ENCODE measurements at regions not wholly inside any gene's neighbourhood (a gene's known extent, or its start where the extent isn't known, plus 50 kb on each side); places are given as distances from the start of the nearest gene placed in this dataset.

GRCh38 chr12:70994217-70994788 is 73.8 kb upstream of the PTPRR start:
- Histone ChIP-seq H3K27me3 (ENCODE audit: control insufficient read depth in 4 of 4, insufficient read depth in 4 of 4, low read length in 3 of 4) (peaks cover 0 to 4% (median 0%) of the 10 kb centered on the region in 4 donors), H3K27ac (ENCODE audit: low read depth in 1 of 2, low read length in 2 of 2) (no peak overlapping the region), H3K9me3 (ENCODE audit: control insufficient read depth in 4 of 4, low read length in 3 of 4) (no peaks in the 10 kb centered on the region), H3K4me3 (ENCODE audit: low read depth in 1 of 3, low read length in 3 of 3) (no peak overlapping the region), H3K36me3 (ENCODE audit: control insufficient read depth in 4 of 4, insufficient read depth in 3 of 4, low read depth in 1 of 4, low read length in 3 of 4) (no peaks in the 10 kb centered on the region), H3K4me1 (ENCODE audit: control insufficient read depth in 4 of 4, insufficient read depth in 4 of 4, low read length in 3 of 4) (no peaks in the 10 kb centered on the region), H3K9ac (ENCODE audit: low read depth in 1 of 2, low read length in 2 of 2) (no peak overlapping the region)
- TF ChIP-seq RXRA (IDR thresholded peaks at IDR 0.05) (no peak), YY1 (IDR thresholded peaks at IDR 0.05) (no peak), RAD21 (IDR thresholded peaks at IDR 0.05) (no peak), SP1 (IDR thresholded peaks at IDR 0.05) (no peak), HNF4A (conservative IDR thresholded peaks at IDR 0.05) (no peak), FOXA1 (IDR thresholded peaks at IDR 0.05) (no peak), CTCF (IDR thresholded peaks at IDR 0.05; ENCODE audit: low read depth, low read length, missing input control) (no peak), REST (IDR thresholded peaks at IDR 0.05) (no peak), NR2F2 (IDR thresholded peaks at IDR 0.05) (no peak), MAX (IDR thresholded peaks at IDR 0.05) (no peak), ATF3 (IDR thresholded peaks at IDR 0.05) (no peak), HNF4G (IDR thresholded peaks at IDR 0.05) (no peak), JUND (IDR thresholded peaks at IDR 0.05) (no peak), EGR1 (IDR thresholded peaks at IDR 0.05; ENCODE audit: low read depth in 2 of 2) (no peak), GABPA (IDR thresholded peaks at IDR 0.05 in 1 of 2, conservative IDR thresholded peaks at IDR 0.05 in 1 of 2) (no peak), FOXA2 (IDR thresholded peaks at IDR 0.05) (no peak), TAF1 (conservative IDR thresholded peaks at IDR 0.05) (no peak)
- TF ChIP-seq, protein P1, sequence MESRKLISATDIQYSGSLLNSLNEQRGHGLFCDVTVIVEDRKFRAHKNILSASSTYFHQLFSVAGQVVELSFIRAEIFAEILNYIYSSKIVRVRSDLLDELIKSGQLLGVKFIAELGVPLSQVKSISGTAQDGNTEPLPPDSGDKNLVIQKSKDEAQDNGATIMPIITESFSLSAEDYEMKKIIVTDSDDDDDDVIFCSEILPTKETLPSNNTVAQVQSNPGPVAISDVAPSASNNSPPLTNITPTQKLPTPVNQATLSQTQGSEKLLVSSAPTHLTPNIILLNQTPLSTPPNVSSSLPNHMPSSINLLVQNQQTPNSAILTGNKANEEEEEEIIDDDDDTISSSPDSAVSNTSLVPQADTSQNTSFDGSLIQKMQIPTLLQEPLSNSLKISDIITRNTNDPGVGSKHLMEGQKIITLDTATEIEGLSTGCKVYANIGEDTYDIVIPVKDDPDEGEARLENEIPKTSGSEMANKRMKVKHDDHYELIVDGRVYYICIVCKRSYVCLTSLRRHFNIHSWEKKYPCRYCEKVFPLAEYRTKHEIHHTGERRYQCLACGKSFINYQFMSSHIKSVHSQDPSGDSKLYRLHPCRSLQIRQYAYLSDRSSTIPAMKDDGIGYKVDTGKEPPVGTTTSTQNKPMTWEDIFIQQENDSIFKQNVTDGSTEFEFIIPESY (IDR thresholded peaks at IDR 0.05), result no peak
- 76% methylated on average over 5 of the region's 5 CpGs for WGBS
- DNase-seq (ENCODE audit: low spot score), result no peak
